ENCODE measurements at regions not wholly inside any gene's neighbourhood (a gene's known extent, or its start where the extent isn't known, plus 50 kb on each side); places are given as distances from the start of the nearest gene placed in this dataset.

GRCh38 chr1:216908126-216908525 lies 184.9 kb upstream of the ESRRG start:
- TF ChIP-seq CTCF (IDR thresholded peaks at IDR 0.05; ENCODE audit: low read depth, low read length, missing input control) (no peak), YY1 (IDR thresholded peaks at IDR 0.05) (no peak), EGR1 (IDR thresholded peaks at IDR 0.05; ENCODE audit: low read depth in 2 of 2) (no peak), ATF3 (IDR thresholded peaks at IDR 0.05) (no peak)
